Activated naive CD4-positive, alpha-beta T cell treated with anti-CD3 and anti-CD28 coated beads, Interleukin-2, amount 10 ng/mL, durations not matched to agents 7 days and 5 days (primary cell): ENCODE measurements at regions not wholly inside any gene's neighbourhood (a gene's known extent, or its start where the extent isn't known, plus 50 kb on each side); places are given as distances from the start of the nearest gene placed in this dataset.
"Not testable (repeated sequence)": the region's sequence is repeated elsewhere in the genome, so short reads cannot be mapped to it uniquely, and the experiment has no call there.

Experiments
- CTCF ChIA-PET: fragments of 350-600 bp; sonication (Branson Sonifier 250); formaldehyde crosslinking; loops from one replicate; lab custom pipeline; 2021; ENCODE audit warnings: antibody characterized with exemption; lab: Charles Lee
- DNase-seq: peaks from one replicate; pipeline ENCODE4 v3.0.0-alpha.2; 2020
- H3K27ac Mint-ChIP-seq: one replicate; pipeline ENCODE4 v1.8.0; 2021; ENCODE audit warnings: mild to moderate bottlenecking, moderate library complexity, mixed read lengths
- H3K27me3 Mint-ChIP-seq: one replicate; pipeline ENCODE4 v1.8.0; 2021; ENCODE audit warnings: mild to moderate bottlenecking, mixed read lengths
- H3K36me3 Mint-ChIP-seq: one replicate; pipeline ENCODE4 v1.8.0; 2021; ENCODE audit warnings: mixed read lengths
- H3K4me1 Mint-ChIP-seq: one replicate; pipeline ENCODE4 v1.8.0; 2021; ENCODE audit warnings: mixed read lengths
- H3K4me3 Mint-ChIP-seq: one replicate; pipeline ENCODE4 v1.8.0; 2021; ENCODE audit warnings: mild to moderate bottlenecking, moderate library complexity, mixed read lengths
- H3K9me3 Mint-ChIP-seq: one replicate; pipeline ENCODE4 v1.8.0; 2021; ENCODE audit warnings: mixed read lengths

GRCh38 chr6:159395609-159396008 is 226.4 kb downstream of the FNDC1 start:
- Mint-ChIP-seq H3K36me3 (no peaks in the 10 kb centered on the region), H3K4me1 (no peaks in the 10 kb centered on the region), H3K9me3 (peaks cover 3% of the 10 kb centered on the region), H3K4me3 (no peak overlapping the region), H3K27me3 (peaks cover 8% of the 10 kb centered on the region), H3K27ac (no peak overlapping the region)
- no peak for DNase-seq
- CTCF ChIA-PET, result no interaction called here

- CTCF ChIA-PET, H3K4me1 Mint-ChIP-seq, H3K4me3 Mint-ChIP-seq, DNase-seq, H3K27ac Mint-ChIP-seq, H3K36me3 Mint-ChIP-seq, H3K9me3 Mint-ChIP-seq: not testable (repeated sequence)
- peaks cover 15% of the 10 kb centered on the region for H3K27me3 Mint-ChIP-seq
Observed at GRCh38 chr6:159392695-159393094, 223.5 kb downstream of the FNDC1 start.

- Mint-ChIP-seq H3K27ac (no peak overlapping the region), H3K27me3 (peaks cover 15% of the 10 kb centered on the region), H3K4me1 (no peaks in the 10 kb centered on the region), H3K4me3 (no peak overlapping the region), H3K36me3 (no peaks in the 10 kb centered on the region), H3K9me3 (peaks cover 3% of the 10 kb centered on the region)
- no peak for DNase-seq
- CTCF ChIA-PET, result no interaction called here
Observed at GRCh38 chr6:159390381-159390780, 221.2 kb downstream of the FNDC1 start.

- Mint-ChIP-seq H3K27ac (no peak overlapping the region), H3K4me1 (no peaks in the 10 kb centered on the region), H3K4me3 (no peak overlapping the region), H3K27me3 (peaks cover 15% of the 10 kb centered on the region), H3K36me3 (no peaks in the 10 kb centered on the region), H3K9me3 (peaks cover 3% of the 10 kb centered on the region)
- DNase-seq, result no peak
- CTCF ChIA-PET, result no interaction called here
Observed at GRCh38 chr6:159389695-159390094, 220.5 kb downstream of the FNDC1 start.

- Mint-ChIP-seq H3K27ac (no peak overlapping the region), H3K36me3 (no peaks in the 10 kb centered on the region), H3K9me3 (no peaks in the 10 kb centered on the region), H3K4me3 (no peak overlapping the region), H3K27me3 (no peaks in the 10 kb centered on the region), H3K4me1 (no peaks in the 10 kb centered on the region)
- DNase-seq, result no peak
- CTCF ChIA-PET, result no interaction called here
Observed at GRCh38 chr6:159380114-159380513, 210.9 kb downstream of the FNDC1 start.

- CTCF ChIA-PET, result no interaction called here
- no peaks in the 10 kb centered on the region for H3K27me3 Mint-ChIP-seq
- no peak overlapping the region for H3K27ac Mint-ChIP-seq
Observed at GRCh38 chr6:159378411-159379328, 209.5 kb downstream of the FNDC1 start.

GRCh38 chr6:159376516-159377158 is 207.4 kb downstream of the FNDC1 start:
- no peak overlapping the region for H3K4me3 Mint-ChIP-seq
- DNase-seq, result no peak
- H3K27ac Mint-ChIP-seq, result no peak overlapping the region
- CTCF ChIA-PET, result no interaction called here
- no peaks in the 10 kb centered on the region for H3K4me1 Mint-ChIP-seq
- no peaks in the 10 kb centered on the region for H3K9me3 Mint-ChIP-seq
- no peaks in the 10 kb centered on the region for H3K27me3 Mint-ChIP-seq
- no peaks in the 10 kb centered on the region for H3K36me3 Mint-ChIP-seq

More at GRCh38 chr6:159378411-159379328, 209.5 kb downstream of the FNDC1 start:
- DNase-seq, result no peak
- H3K4me1 Mint-ChIP-seq, result no peaks in the 10 kb centered on the region
- H3K36me3 Mint-ChIP-seq, result no peaks in the 10 kb centered on the region
- no peaks in the 10 kb centered on the region for H3K9me3 Mint-ChIP-seq
- no peak overlapping the region for H3K4me3 Mint-ChIP-seq

- H3K27ac Mint-ChIP-seq, result no peak overlapping the region
- H3K27me3 Mint-ChIP-seq, result no peaks in the 10 kb centered on the region
- DNase-seq, result no peak
- no peaks in the 10 kb centered on the region for H3K36me3 Mint-ChIP-seq
- no peaks in the 10 kb centered on the region for H3K4me1 Mint-ChIP-seq
- CTCF ChIA-PET, result no interaction called here
- peaks cover under 1% of the 10 kb centered on the region for H3K9me3 Mint-ChIP-seq
- no peak overlapping the region for H3K4me3 Mint-ChIP-seq
Observed at GRCh38 chr6:159375014-159375413, 205.8 kb downstream of the FNDC1 start.

- Mint-ChIP-seq H3K27me3 (no peaks in the 10 kb centered on the region), H3K36me3 (no peaks in the 10 kb centered on the region), H3K9me3 (peaks cover 5% of the 10 kb centered on the region), H3K4me1 (no peaks in the 10 kb centered on the region), H3K27ac (no peak overlapping the region), H3K4me3 (no peak overlapping the region)
- DNase-seq, result no peak
- CTCF ChIA-PET, result no interaction called here
Observed at GRCh38 chr6:159373670-159374069, 204.5 kb downstream of the FNDC1 start.

- H3K36me3 Mint-ChIP-seq, result no peaks in the 10 kb centered on the region
- H3K4me1 Mint-ChIP-seq, result no peaks in the 10 kb centered on the region
- H3K27me3 Mint-ChIP-seq, result no peaks in the 10 kb centered on the region
- no peak for DNase-seq
- no peak overlapping the region for H3K4me3 Mint-ChIP-seq
- no peak overlapping the region for H3K27ac Mint-ChIP-seq
- H3K9me3 Mint-ChIP-seq, result peaks cover 5% of the 10 kb centered on the region
- CTCF ChIA-PET, result no interaction called here
Observed at GRCh38 chr6:159372333-159372732, 203.1 kb downstream of the FNDC1 start.

- no peaks in the 10 kb centered on the region for H3K9me3 Mint-ChIP-seq
- CTCF ChIA-PET, result no interaction called here
- no peaks in the 10 kb centered on the region for H3K36me3 Mint-ChIP-seq
Observed at GRCh38 chr6:159360306-159360705, 191.1 kb downstream of the FNDC1 start.

GRCh38 chr6:159359581-159360297 is 190.5 kb downstream of the FNDC1 start:
- CTCF ChIA-PET, result no interaction called here
- no peaks in the 10 kb centered on the region for H3K4me1 Mint-ChIP-seq
- no peaks in the 10 kb centered on the region for H3K9me3 Mint-ChIP-seq
- no peak overlapping the region for H3K4me3 Mint-ChIP-seq
- no peaks in the 10 kb centered on the region for H3K27me3 Mint-ChIP-seq
- DNase-seq, result no peak
- no peaks in the 10 kb centered on the region for H3K36me3 Mint-ChIP-seq
- H3K27ac Mint-ChIP-seq, result no peak overlapping the region

More at GRCh38 chr6:159360306-159360705, 191.1 kb downstream of the FNDC1 start:
- Mint-ChIP-seq H3K27ac (no peak overlapping the region), H3K4me3 (no peak overlapping the region), H3K4me1 (no peaks in the 10 kb centered on the region), H3K27me3 (no peaks in the 10 kb centered on the region)
- no peak for DNase-seq

- H3K36me3 Mint-ChIP-seq, result no peaks in the 10 kb centered on the region
- no peaks in the 10 kb centered on the region for H3K27me3 Mint-ChIP-seq
- no peak overlapping the region for H3K4me3 Mint-ChIP-seq
- no peak for DNase-seq
- CTCF ChIA-PET, result no interaction called here
- H3K9me3 Mint-ChIP-seq, result no peaks in the 10 kb centered on the region
- no peak overlapping the region for H3K27ac Mint-ChIP-seq
- no peaks in the 10 kb centered on the region for H3K4me1 Mint-ChIP-seq
Observed at GRCh38 chr6:159358562-159358961, 189.4 kb downstream of the FNDC1 start.

GRCh38 chr6:159357211-159357915 is 188.2 kb downstream of the FNDC1 start:
- CTCF ChIA-PET, result no interaction called here
- H3K4me1 Mint-ChIP-seq, result no peaks in the 10 kb centered on the region
- peaks cover 5% of the 10 kb centered on the region for H3K27me3 Mint-ChIP-seq
- H3K27ac Mint-ChIP-seq, result no peak overlapping the region
- no peaks in the 10 kb centered on the region for H3K9me3 Mint-ChIP-seq
- no peaks in the 10 kb centered on the region for H3K36me3 Mint-ChIP-seq
- H3K4me3 Mint-ChIP-seq, result no peak overlapping the region
- no peak for DNase-seq
